Activated B cell treated with CpG ODN at 0.5 μM for 24 hours (primary cell): ENCODE measurements at regions not wholly inside any gene's neighbourhood (a gene's known extent, or its start where the extent isn't known, plus 50 kb on each side); places are given as distances from the start of the nearest gene placed in this dataset.

Experiments used
- ATAC-seq: fragments of 200-7000 bp; cut with Tn5 transposase; one replicate; pipeline ENCODE4 v1.10.0; 2021; ENCODE audit warnings: low read depth, mild to moderate bottlenecking, moderate library complexity
- CTCF ChIA-PET: fragments of 350-600 bp; sonication (Branson Sonifier 250); formaldehyde crosslinking; loops from one replicate; lab custom pipeline; 2021; ENCODE audit warnings: antibody characterized with exemption; lab: Charles Lee
- POLR2A ChIA-PET: fragments of 350-600 bp; sonication (Branson Sonifier 250); formaldehyde crosslinking; loops from one replicate; lab custom pipeline; 2021; ENCODE audit warnings: antibody characterized with exemption; lab: Charles Lee
- DNase-seq: peaks from one replicate; pipeline ENCODE4 v3.0.0; 2022
- H3K27ac Mint-ChIP-seq: one replicate; pipeline ENCODE4 v1.8.0; 2020; ENCODE audit warnings: mixed read lengths
- H3K27me3 Mint-ChIP-seq: one replicate; pipeline ENCODE4 v1.8.0; 2021; ENCODE audit warnings: mixed read lengths
- H3K36me3 Mint-ChIP-seq: one replicate; pipeline ENCODE4 v1.8.0; 2021; ENCODE audit warnings: low read depth, mixed read lengths
- H3K4me1 Mint-ChIP-seq: one replicate; pipeline ENCODE4 v1.8.0; 2021; ENCODE audit warnings: mixed read lengths
- H3K4me3 Mint-ChIP-seq: one replicate; pipeline ENCODE4 v1.8.0; 2020; ENCODE audit warnings: mild to moderate bottlenecking, mixed read lengths
- H3K9me3 Mint-ChIP-seq: one replicate; pipeline ENCODE4 v1.8.0; 2020; ENCODE audit warnings: mixed read lengths
- CTCF ChIP-seq: fragments of 200-600 bp; IDR thresholded peaks from one replicate; pipeline ENCODE4 v1.8.0; 2022; ENCODE audit warnings: antibody characterized with exemption, mild to moderate bottlenecking
- intact Hi-C: fragments of 100-400 bp; cut with micrococcal nuclease; formaldehyde crosslinking; loops from one replicate; pipeline ENCODE4 v1.15.1; 2024

- H3K27ac Mint-ChIP-seq = no peak overlapping the region
- H3K27me3 Mint-ChIP-seq = no peaks in the 10 kb centered on the region
- ChIA-PET CTCF (no interaction called here), POLR2A (no interaction called here)
- H3K4me3 Mint-ChIP-seq = no peak overlapping the region
- ATAC-seq (no peak), DNase-seq (no peak)
- intact Hi-C loops = no loop called here
- no peaks in the 10 kb centered on the region for H3K4me1 Mint-ChIP-seq
- H3K9me3 Mint-ChIP-seq = peaks cover 8% of the 10 kb centered on the region
- H3K36me3 Mint-ChIP-seq = no peaks in the 10 kb centered on the region
- TF ChIP-seq CTCF = no peak
These were observed 149.1 kb downstream of the KIF26A start for GRCh38 chr14:104287301-104288009.

GRCh38 chr14:104288272-104288671 is 149.9 kb downstream of the KIF26A start:
- no peak overlapping the region for H3K4me3 Mint-ChIP-seq
- no peaks in the 10 kb centered on the region for H3K4me1 Mint-ChIP-seq
- no peak for TF ChIP-seq CTCF
- no peak for ATAC-seq
- POLR2A ChIA-PET = no interaction called here
- DNase-seq = no peak
- no peaks in the 10 kb centered on the region for H3K36me3 Mint-ChIP-seq
- CTCF ChIA-PET = no interaction called here
- no peaks in the 10 kb centered on the region for H3K27me3 Mint-ChIP-seq
- peaks cover 8% of the 10 kb centered on the region for H3K9me3 Mint-ChIP-seq
- intact Hi-C loops = no loop called here
- H3K27ac Mint-ChIP-seq = no peak overlapping the region

GRCh38 chr14:104289507-104289906 is 151.1 kb downstream of the KIF26A start:
- no peaks in the 10 kb centered on the region for H3K36me3 Mint-ChIP-seq
- H3K4me1 Mint-ChIP-seq = no peaks in the 10 kb centered on the region
- peaks cover 8% of the 10 kb centered on the region for H3K9me3 Mint-ChIP-seq
- H3K27ac Mint-ChIP-seq = no peak overlapping the region
- CTCF ChIA-PET = no interaction called here
- H3K4me3 Mint-ChIP-seq = no peak overlapping the region
- DNase-seq (no peak), ATAC-seq (no peak)
- POLR2A ChIA-PET = no interaction called here
- intact Hi-C loops = no loop called here
- no peak for TF ChIP-seq CTCF
- H3K27me3 Mint-ChIP-seq = peaks cover 2% of the 10 kb centered on the region

GRCh38 chr14:104290058-104290667 is 151.8 kb downstream of the KIF26A start:
- ChIA-PET POLR2A (no interaction called here), CTCF (no interaction called here)
- Mint-ChIP-seq H3K36me3 (no peaks in the 10 kb centered on the region), H3K9me3 (peaks cover 8% of the 10 kb centered on the region), H3K27me3 (peaks cover 2% of the 10 kb centered on the region), H3K27ac (no peak overlapping the region), H3K4me3 (no peak overlapping the region), H3K4me1 (no peaks in the 10 kb centered on the region)
- intact Hi-C loops = no loop called here
- DNase-seq = no peak
- ATAC-seq = no peak
- no peak for TF ChIP-seq CTCF

GRCh38 chr14:104290756-104291122 is 152.4 kb downstream of the KIF26A start:
- intact Hi-C loops = no loop called here

More at GRCh38 chr14:104290756-104291122, 152.4 kb downstream of the KIF26A start:
- Mint-ChIP-seq H3K4me3 (no peak overlapping the region), H3K36me3 (no peaks in the 10 kb centered on the region), H3K9me3 (peaks cover 8% of the 10 kb centered on the region), H3K27ac (no peak overlapping the region), H3K27me3 (peaks cover 3% of the 10 kb centered on the region), H3K4me1 (no peaks in the 10 kb centered on the region)
- no peak for TF ChIP-seq CTCF
- ATAC-seq (no peak), DNase-seq (no peak)
- ChIA-PET CTCF (no interaction called here), POLR2A (no interaction called here)
